PC-9 (cell line): ENCODE measurements at regions not wholly inside any gene's neighbourhood (a gene's known extent, or its start where the extent isn't known, plus 50 kb on each side); places are given as distances from the start of the nearest gene placed in this dataset.

ENCODE experiments used
- CTCF ChIP-seq: fragments of 200-600 bp; sonication (generic); conservative IDR thresholded peaks from 2 replicates; pipeline ENCODE4 v1.6.1; 2017; ENCODE audit warnings: mixed run types, antibody characterized with exemption, mild to moderate bottlenecking, moderate library complexity
- EZH2 ChIP-seq: fragments of 200-600 bp; sonication (generic); IDR thresholded peaks from 2 replicates; pipeline ENCODE4 v1.8.0; 2017; ENCODE audit warnings: antibody characterized with exemption, low read depth

- TF ChIP-seq CTCF (no peak), EZH2 (no peak)
Observed at GRCh38 chr12:28891126-28891525, 258.0 kb upstream of the FAR2 start.
